Suprapubic skin (tissue), 4 donors: ENCODE measurements at regions not wholly inside any gene's neighbourhood (a gene's known extent, or its start where the extent isn't known, plus 50 kb on each side); places are given as distances from the start of the nearest gene placed in this dataset.

Experiments
- DNase-seq, 2 donors: peaks; one replicate each; pipeline ENCODE4 v3.0.0-alpha.2; 2019; ENCODE audit warnings: low spot score in 2 of 2
- H3K27ac ChIP-seq: fragments of 200-600 bp; sonication (generic); one replicate; pipeline ENCODE4 v1.5.1; 2019
- H3K27me3 ChIP-seq: fragments of 200-600 bp; sonication (generic); one replicate; pipeline ENCODE4 v1.5.1; 2019
- H3K36me3 ChIP-seq: fragments of 200-600 bp; sonication (generic); one replicate; pipeline ENCODE4 v1.5.1; 2019
- H3K4me1 ChIP-seq: fragments of 200-600 bp; sonication (generic); one replicate; pipeline ENCODE4 v1.5.1; 2019
- H3K4me3 ChIP-seq: fragments of 200-600 bp; sonication (generic); one replicate; pipeline ENCODE4 v1.5.1; 2019; ENCODE audit warnings: mild to moderate bottlenecking
- H3K9me3 ChIP-seq: fragments of 200-600 bp; sonication (generic); one replicate; pipeline ENCODE4 v1.5.1; 2019
- CTCF ChIP-seq, 2 donors: fragments of 200-600 bp in 1 of 2; fragments of 450-650 bp in 1 of 2; sonication (generic) in 1 of 2; IDR thresholded peaks; one replicate each; pipeline ENCODE4 v1.5.1; 2016 to 2019; ENCODE audit warnings: antibody characterized with exemption in 2 of 2, mild to moderate bottlenecking in 1 of 2, moderate library complexity in 1 of 2
- EP300 ChIP-seq: sonication (generic); formaldehyde crosslinking; IDR thresholded peaks from one replicate; pipeline ENCODE4 v1.6.1; 2017; ENCODE audit warnings: antibody characterized with exemption
- POLR2A ChIP-seq, 2 donors: fragments of 450-650 bp; IDR thresholded peaks; one replicate each; pipeline ENCODE4 v1.6.1; 2017; ENCODE audit warnings: antibody characterized with exemption in 2 of 2, mild to moderate bottlenecking in 2 of 2, moderate library complexity in 2 of 2
- POLR2AphosphoS5 ChIP-seq, 3 donors: sonication (generic); formaldehyde crosslinking; IDR thresholded peaks; one replicate each; pipeline ENCODE4 v1.6.1; 2017; ENCODE audit warnings: antibody characterized with exemption in 3 of 3
- whole genome bisulfite sequencing: methylation state at CpG from one replicate; pipeline ENCODE4 v1.1.5; 2018; 5-methylcytosine and 5-hydroxymethylcytosine counted together

- H3K27me3 ChIP-seq: no peaks in the 10 kb centered on the region
- no peaks in the 10 kb centered on the region for H3K9me3 ChIP-seq
- no peak overlapping the region for H3K27ac ChIP-seq
- H3K36me3 ChIP-seq: no peaks in the 10 kb centered on the region
- WGBS: 89% methylated on average over 6 of the region's 6 CpGs
- DNase-seq: no peak
- peaks cover 10% of the 10 kb centered on the region for H3K4me1 ChIP-seq
- TF ChIP-seq POLR2AphosphoS5 (IDR thresholded peaks at IDR 0.05) (no peak), POLR2A (IDR thresholded peaks at IDR 0.05) (no peak), CTCF (IDR thresholded peaks at IDR 0.05) (no peak), EP300 (no peak)
- H3K4me3 ChIP-seq: no peak overlapping the region
Observed at GRCh38 chr20:40970218-40970617, 58.4 kb upstream of the TOP1 start.

- H3K9me3 ChIP-seq: peaks cover 5% of the 10 kb centered on the region
- no peak overlapping the region for H3K27ac ChIP-seq
- H3K4me3 ChIP-seq: no peak overlapping the region
- H3K27me3 ChIP-seq: no peaks in the 10 kb centered on the region
- H3K36me3 ChIP-seq: no peaks in the 10 kb centered on the region
- DNase-seq: no peak
- H3K4me1 ChIP-seq: no peaks in the 10 kb centered on the region
- no peak for TF ChIP-seq EP300
- TF ChIP-seq POLR2AphosphoS5 (IDR thresholded peaks at IDR 0.05): no peak
- TF ChIP-seq POLR2A (IDR thresholded peaks at IDR 0.05): no peak
- TF ChIP-seq CTCF (IDR thresholded peaks at IDR 0.05): no peak
Observed at GRCh38 chr20:40977218-40977617, 51.4 kb upstream of the TOP1 start.

- no peak overlapping the region for H3K27ac ChIP-seq
- H3K4me3 ChIP-seq: no peak overlapping the region
- H3K36me3 ChIP-seq: no peaks in the 10 kb centered on the region
- no peaks in the 10 kb centered on the region for H3K27me3 ChIP-seq
- H3K4me1 ChIP-seq: no peaks in the 10 kb centered on the region
- WGBS: 64% methylated on average over 3 of the region's 3 CpGs
- H3K9me3 ChIP-seq: peaks cover 5% of the 10 kb centered on the region
- no peak for TF ChIP-seq EP300
- TF ChIP-seq POLR2A (IDR thresholded peaks at IDR 0.05): no peak
- no peak for TF ChIP-seq CTCF (IDR thresholded peaks at IDR 0.05)
- TF ChIP-seq POLR2AphosphoS5 (IDR thresholded peaks at IDR 0.05): no peak
- DNase-seq: no peak
Observed at GRCh38 chr20:40978761-40979160, 49.9 kb upstream of the TOP1 start.
